ENCODE measurements at regions not wholly inside any gene's neighbourhood (a gene's known extent, or its start where the extent isn't known, plus 50 kb on each side); places are given as distances from the start of the nearest gene placed in this dataset.

DNA sequence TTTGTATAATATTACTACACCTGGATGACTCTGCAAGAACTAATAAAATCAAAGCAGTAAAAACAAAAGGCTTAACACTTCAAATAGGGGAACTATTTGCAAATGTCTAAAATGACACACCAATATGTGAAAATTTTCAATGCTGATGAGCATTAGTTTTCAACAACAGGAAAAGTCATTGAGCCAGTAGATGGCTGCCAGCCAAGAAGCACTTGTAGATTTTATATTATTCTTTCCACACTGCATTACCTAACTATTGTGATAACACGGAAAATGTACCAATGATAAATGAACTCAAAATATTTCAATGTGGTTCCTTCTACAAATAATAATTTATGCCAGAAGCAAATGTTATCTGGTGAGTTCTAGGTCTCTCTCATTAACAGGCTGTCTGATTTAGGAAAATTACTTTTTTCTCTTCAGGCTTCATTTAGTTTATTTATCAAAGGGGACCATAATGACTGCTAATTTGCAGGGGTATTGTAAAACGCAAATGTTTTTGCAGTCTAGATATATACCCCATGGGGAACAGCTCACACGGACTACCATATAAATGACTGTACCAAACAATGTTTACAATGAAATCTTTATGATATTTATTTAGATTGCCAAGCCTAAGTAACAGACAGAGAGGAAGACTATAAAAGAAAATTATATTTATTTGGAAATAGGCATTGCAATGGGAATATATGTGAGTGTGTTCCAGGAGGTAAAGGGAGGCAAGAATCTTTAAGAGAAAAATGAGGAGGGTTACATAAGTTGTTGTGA, 407.8 kb downstream of the LIG4 start:
- TF ChIP-seq, protein P1, sequence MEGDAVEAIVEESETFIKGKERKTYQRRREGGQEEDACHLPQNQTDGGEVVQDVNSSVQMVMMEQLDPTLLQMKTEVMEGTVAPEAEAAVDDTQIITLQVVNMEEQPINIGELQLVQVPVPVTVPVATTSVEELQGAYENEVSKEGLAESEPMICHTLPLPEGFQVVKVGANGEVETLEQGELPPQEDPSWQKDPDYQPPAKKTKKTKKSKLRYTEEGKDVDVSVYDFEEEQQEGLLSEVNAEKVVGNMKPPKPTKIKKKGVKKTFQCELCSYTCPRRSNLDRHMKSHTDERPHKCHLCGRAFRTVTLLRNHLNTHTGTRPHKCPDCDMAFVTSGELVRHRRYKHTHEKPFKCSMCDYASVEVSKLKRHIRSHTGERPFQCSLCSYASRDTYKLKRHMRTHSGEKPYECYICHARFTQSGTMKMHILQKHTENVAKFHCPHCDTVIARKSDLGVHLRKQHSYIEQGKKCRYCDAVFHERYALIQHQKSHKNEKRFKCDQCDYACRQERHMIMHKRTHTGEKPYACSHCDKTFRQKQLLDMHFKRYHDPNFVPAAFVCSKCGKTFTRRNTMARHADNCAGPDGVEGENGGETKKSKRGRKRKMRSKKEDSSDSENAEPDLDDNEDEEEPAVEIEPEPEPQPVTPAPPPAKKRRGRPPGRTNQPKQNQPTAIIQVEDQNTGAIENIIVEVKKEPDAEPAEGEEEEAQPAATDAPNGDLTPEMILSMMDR (IDR thresholded peaks at IDR 0.05): no peak
- TF ChIP-seq POLR2A (IDR thresholded peaks at IDR 0.05): no peak
- no peak for TF ChIP-seq POLR2AphosphoS5 (IDR thresholded peaks at IDR 0.05)
